GM18519 (cell line): ENCODE measurements at regions not wholly inside any gene's neighbourhood (a gene's known extent, or its start where the extent isn't known, plus 50 kb on each side); places are given as distances from the start of the nearest gene placed in this dataset.
"Not testable (repeated sequence)": the region's sequence is repeated elsewhere in the genome, so short reads cannot be mapped to it uniquely, and the experiment has no call there.

Experiments
- ATAC-seq: cut with Tn5 transposase; IDR thresholded peaks from one replicate; pipeline ENCODE4 v1.9.1; 2021; ENCODE audit warnings: mild to moderate bottlenecking, moderate library complexity; ENCODE audit not compliant: unreplicated experiment, low FRiP score

GRCh38 chr3:147160984-147161383 is 245.4 kb downstream of the ZIC4 start:
- ATAC-seq, result no peak

- ATAC-seq, result no peak
These were observed 247.2 kb downstream of the ZIC4 start for GRCh38 chr3:147159141-147159540.

- no peak for ATAC-seq
These were observed 248.7 kb downstream of the ZIC4 start for GRCh38 chr3:147157631-147158030.

DNA sequence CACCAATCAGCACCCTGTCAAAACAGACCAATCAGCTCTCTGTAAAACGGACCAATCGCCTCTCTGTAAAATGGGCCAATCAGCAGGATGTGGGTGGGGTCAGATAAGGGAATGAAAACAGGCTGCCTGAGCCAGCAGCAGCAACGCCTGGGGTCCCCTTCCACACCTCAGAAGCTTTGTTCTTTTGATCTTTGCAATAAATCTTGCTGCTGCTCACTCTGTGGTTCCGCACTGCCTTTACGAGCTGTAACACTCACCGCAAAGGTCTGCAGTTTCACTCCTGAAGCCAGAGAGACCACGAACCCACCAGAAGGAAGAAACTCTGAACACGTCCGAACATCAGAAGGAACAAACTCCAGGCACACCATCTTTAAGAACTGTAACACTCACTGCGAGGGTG is 251.4 kb downstream of the ZIC4 start:
- not testable (repeated sequence) for ATAC-seq

DNA sequence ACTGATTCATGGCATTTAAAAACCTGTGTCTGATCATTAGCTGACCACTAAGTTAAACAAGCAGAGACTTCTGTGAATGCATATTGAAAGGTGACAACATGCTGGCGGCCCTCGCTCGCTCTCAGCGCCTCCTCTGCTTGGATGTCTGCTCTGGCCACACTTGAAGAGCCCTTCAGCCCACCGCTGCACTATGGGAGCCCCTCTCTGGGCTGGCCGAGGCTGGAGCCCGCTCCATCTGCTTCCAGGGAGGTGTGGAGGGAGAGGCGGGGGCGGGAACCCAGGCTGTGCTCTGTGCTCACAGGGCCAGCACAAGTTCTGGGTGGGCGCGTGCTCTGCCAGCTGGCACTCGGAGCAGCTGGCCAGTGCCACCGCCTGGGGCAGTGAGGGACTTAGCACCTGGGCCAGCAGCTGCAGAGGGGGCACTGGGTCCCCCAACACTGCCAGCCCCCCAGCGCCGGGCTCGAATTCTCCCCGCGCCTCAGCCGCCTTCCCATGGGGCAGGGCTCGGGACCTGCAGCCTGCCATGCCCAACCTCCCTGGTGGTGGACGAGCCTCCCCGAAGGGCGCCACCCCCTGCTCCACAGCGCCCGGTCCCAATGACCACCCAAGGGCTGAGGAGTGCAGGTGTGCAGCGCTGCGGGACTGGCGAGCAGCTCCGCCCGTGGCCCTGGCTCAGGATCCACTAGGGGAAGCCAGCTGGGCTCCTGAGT is 252.4 kb downstream of the ZIC4 start:
- no peak for ATAC-seq

- ATAC-seq, result no peak
These were observed 253.9 kb downstream of the ZIC4 start for GRCh38 chr3:147152476-147152875.

- no peak for ATAC-seq
These were observed 264.6 kb downstream of the ZIC4 start for GRCh38 chr3:147141516-147142288.

DNA sequence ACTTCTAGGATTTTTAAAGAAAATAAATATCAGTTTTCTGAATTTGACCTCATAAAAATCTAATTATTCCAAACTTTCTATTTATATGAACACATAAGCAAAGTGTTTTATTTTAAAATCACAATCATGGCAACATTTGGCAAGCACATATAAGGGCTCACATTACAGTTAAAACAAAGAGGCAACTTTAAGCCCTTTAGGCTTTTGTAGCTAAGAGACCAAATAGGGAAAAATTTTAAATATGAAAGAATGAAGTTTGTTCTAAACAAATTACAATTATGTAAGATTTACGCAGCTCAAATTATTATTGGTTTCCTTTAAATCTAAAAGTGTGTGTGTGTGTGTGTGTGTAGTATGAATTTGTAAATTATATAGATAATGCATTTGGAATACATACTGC is 267.0 kb downstream of the ZIC4 start:
- no peak for ATAC-seq

GRCh38 chr3:147132168-147132567 is 274.2 kb downstream of the ZIC4 start:
- no peak for ATAC-seq

- no peak for ATAC-seq
These were observed 275.9 kb downstream of the ZIC4 start for GRCh38 chr3:147130461-147130860.

DNA sequence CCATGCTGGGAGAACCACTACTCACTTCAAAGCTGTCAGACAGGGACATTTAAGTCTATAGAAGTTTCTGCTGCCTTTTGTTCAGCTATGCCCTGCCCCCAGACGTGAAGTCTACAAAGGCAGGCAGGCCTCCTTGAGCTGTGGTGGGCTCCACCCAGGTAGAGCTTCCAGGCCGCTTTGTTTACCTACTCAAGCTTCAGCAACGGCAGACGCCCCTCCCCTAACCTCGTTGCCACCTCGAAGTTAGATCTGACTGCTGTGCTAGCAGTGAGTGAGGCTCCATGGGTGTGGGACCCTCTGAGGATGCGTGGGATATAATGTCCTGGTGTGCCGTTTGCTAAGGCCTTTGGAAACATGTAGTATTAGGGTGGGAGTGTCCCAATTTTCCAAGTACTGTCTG is 276.7 kb downstream of the ZIC4 start:
- no peak for ATAC-seq

- ATAC-seq, result no peak
These were observed 284.0 kb downstream of the ZIC4 start for GRCh38 chr3:147122350-147122749.

- ATAC-seq, result no peak
These were observed 286.4 kb downstream of the ZIC4 start for GRCh38 chr3:147119989-147120388.

- ATAC-seq, result no peak
These were observed 287.0 kb downstream of the ZIC4 start for GRCh38 chr3:147119346-147119745.

- no peak for ATAC-seq
These were observed 287.7 kb downstream of the ZIC4 start for GRCh38 chr3:147118611-147119010.

DNA sequence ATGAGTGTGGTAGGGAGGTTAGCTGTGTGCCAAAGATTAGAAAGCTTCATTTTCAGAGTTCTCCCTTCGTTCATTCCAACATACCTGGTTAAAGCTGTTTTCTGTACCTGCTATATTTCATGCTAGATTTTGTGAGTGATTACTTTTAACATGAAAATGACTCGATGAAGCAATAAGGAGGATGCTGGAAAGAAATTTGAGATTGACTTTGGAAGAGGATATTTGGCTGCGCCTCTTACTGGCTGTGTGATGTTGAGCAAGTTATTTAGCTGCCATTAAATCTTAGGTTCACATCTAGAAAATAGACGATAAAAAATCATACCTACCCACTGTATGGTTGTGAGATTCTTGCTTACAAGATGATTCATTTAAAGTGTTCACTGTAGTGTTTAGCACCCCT is 288.7 kb downstream of the ZIC4 start:
- no peak for ATAC-seq

DNA sequence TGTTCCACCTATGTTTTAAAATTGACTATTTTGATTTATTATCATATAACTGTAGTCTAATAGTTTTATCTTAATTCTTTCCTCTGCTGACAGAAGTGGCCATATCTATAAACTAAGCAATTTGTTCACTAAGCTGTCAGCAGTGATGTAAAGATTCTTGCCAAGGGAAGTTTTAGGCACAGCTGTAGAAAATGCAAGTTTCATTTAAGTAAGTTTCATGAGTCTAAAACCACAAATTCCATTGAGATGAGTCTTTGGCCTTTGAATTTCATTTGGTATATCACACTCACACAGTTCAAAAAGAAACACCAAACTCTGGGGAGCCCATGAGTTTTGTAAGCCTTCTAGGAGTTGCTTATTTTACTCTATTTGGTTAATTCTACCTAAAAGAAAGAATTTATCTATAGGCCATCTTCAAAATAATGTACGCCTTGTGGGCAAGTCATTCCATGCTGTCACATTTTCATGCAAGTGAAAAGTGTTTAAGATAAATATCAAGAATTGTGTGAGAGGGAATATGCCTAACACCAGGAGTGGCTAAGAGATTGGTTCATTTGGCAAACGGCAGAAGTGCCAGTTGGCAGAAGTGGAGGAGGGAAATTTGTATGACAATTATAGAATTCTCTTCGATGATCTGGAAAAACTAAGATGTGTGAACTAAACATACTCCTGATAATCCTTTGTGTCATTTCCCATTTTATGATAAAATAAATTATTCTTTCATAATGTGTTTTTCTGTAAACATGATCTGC is 292.9 kb downstream of the ZIC4 start:
- no peak for ATAC-seq

DNA sequence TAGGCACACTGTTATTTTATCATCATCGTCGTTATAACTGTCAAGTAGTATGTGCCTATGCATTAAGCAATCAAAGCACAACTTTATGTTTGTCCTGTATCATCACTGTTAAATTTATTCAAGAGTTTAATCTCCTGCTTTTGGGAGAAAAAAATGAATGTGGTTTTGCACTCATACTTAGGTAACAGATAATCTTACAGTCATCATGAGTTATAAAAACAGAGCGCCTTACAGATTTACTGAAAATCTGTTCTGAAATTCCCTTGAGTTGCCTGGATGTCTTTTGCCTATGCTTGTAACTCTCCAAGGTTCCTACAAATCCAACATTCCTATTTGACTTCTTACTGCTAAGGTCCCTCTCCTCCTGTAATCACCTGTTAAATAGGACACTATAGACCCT is 307.3 kb downstream of the ZIC4 start:
- no peak for ATAC-seq

GRCh38 chr3:147090461-147090860 is 315.9 kb downstream of the ZIC4 start:
- no peak for ATAC-seq

DNA sequence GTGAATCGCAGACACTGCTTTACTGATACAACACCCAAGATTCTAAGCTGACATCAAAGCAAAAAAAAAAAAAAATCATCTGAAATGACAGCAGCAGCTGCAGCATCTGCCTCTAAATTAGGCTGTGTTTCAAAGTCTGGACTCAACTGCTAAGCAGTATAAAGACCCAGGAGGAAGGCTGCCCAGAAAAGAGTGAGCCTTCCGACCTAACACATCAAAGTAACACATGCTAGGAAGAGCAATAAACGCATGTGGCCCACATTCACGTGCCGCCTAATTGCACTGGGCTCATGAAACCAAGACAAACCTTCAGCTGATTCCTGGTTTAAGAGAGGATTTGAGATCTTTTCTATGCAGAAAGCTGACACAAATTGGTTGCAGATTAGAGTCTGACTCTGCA is 317.1 kb downstream of the ZIC4 start:
- no peak for ATAC-seq

DNA sequence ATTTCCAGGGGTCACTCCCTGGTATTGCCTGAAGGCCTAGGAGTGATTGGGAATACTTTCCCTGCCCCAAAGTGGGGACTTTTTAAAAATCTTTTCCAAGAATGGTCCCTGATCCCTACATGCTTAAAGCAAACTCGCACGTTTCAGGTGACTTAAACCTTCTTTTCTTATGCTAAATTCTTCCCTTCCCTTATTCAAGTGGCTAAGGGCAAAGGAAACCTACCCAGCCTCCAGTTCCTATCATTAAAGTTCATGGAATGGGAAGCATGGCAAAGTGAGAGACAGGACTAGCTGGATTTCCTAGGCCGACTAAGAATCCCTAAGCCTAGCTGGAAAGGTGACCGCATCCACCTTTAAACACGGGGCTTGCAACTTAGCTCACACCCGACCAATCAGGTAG is 346.8 kb downstream of the ZIC4 start:
- not testable (repeated sequence) for ATAC-seq
